Body of pancreas (tissue), 4 donors: ENCODE measurements at regions not wholly inside any gene's neighbourhood (a gene's known extent, or its start where the extent isn't known, plus 50 kb on each side); places are given as distances from the start of the nearest gene placed in this dataset.
A peak's percentile ranks its signal among the peaks of the same experiment; 100 is the strongest.

Source experiments
- ATAC-seq: fragments of 150-250 bp; one replicate; pipeline ENCODE4 v1.9.1; 2016
- DNase-seq, 4 donors: peaks; one replicate each; pipeline ENCODE4 v3.0.0-alpha.2; 2019
- H3K27ac ChIP-seq, 4 donors: fragments of 200-600 bp; sonication (generic); 1 replicate in 3 of 4; 2 replicates in 1 of 4; pipeline versions ENCODE4 v1.5.1 to v1.6.1; 2016 to 2019; ENCODE audit warnings: mild to moderate bottlenecking in 1 of 4, mixed read lengths in 1 of 4, moderate library complexity in 1 of 4
- H3K27me3 ChIP-seq, 2 donors: fragments of 200-600 bp; sonication (generic); one replicate each; pipeline ENCODE4 v1.6.0; 2016; ENCODE audit warnings: mild to moderate bottlenecking in 1 of 2
- H3K36me3 ChIP-seq, 2 donors: fragments of 200-600 bp; sonication (generic); replicated peaks in 1 of 2; 2 replicates each; pipeline ENCODE4 v1.5.1; 2016; ENCODE audit warnings: low read depth in 2 of 2; ENCODE audit not compliant: insufficient read depth in 1 of 2
- H3K4me1 ChIP-seq: fragments of 200-600 bp; sonication (generic); one replicate; pipeline ENCODE4 v1.6.0; 2016
- H3K4me3 ChIP-seq, 2 donors: fragments of 200-600 bp; sonication (generic); 1 replicate in 1 of 2; 2 replicates in 1 of 2; pipeline ENCODE4 v1.5.1; 2016 to 2019
- H3K9me3 ChIP-seq, 3 donors: fragments of 200-600 bp; sonication (generic); 1 replicate in 2 of 3; 2 replicates in 1 of 3; pipeline ENCODE4 v1.5.1; 2016
- CTCF ChIP-seq, 7 experiments: fragments of 450-650 bp in 4 of 7; fragments of 200-600 bp in 3 of 7; sonication (generic) in 3 of 7; IDR thresholded peaks; one replicate each; pipeline ENCODE4 v1.5.1; 2016 to 2019; ENCODE audit warnings: antibody characterized with exemption in 7 of 7
- POLR2A ChIP-seq, 3 donors: fragments of 450-650 bp; IDR thresholded peaks; one replicate each; pipeline ENCODE4 v1.6.1; 2016; ENCODE audit warnings: antibody characterized with exemption in 3 of 3, mild to moderate bottlenecking in 2 of 3
- WGBS, 2 donors: methylation state at CpG; one replicate each; pipeline ENCODE4 v1.1.5; 2017; 5-methylcytosine and 5-hydroxymethylcytosine counted together
- intact Hi-C: fragments of 100-400 bp; cut with DNase I; formaldehyde crosslinking; loops from one replicate; pipeline ENCODE4 v1.15.1; 2023

GRCh38 chr6:166736634-166737033 is 109.6 kb upstream of the RPS6KA2 start:
- Histone ChIP-seq H3K4me3 (no peak overlapping the region), H3K36me3 (no peaks in the 10 kb centered on the region), H3K4me1 (no peaks in the 10 kb centered on the region), H3K27ac (no peak overlapping the region), H3K27me3 (no peaks in the 10 kb centered on the region), H3K9me3 (no peaks in the 10 kb centered on the region)
- intact Hi-C loops = no loop called here
- DNase-seq (no peak), ATAC-seq (peak; percentile 59)
- WGBS, 2 donors = 68 to 79% methylated on average over 6 of the region's 6 CpGs
- TF ChIP-seq CTCF (IDR thresholded peaks at IDR 0.05) (no peak), POLR2A (IDR thresholded peaks at IDR 0.05) (no peak)

GRCh38 chr6:166733900-166734299 is 106.8 kb upstream of the RPS6KA2 start:
- no peak overlapping the region for H3K4me3 ChIP-seq
- no peak for TF ChIP-seq POLR2A (IDR thresholded peaks at IDR 0.05)
- TF ChIP-seq CTCF (IDR thresholded peaks at IDR 0.05) = no peak
- DNase-seq (no peak), ATAC-seq (no peak)
- H3K27me3 ChIP-seq = no peaks in the 10 kb centered on the region
- H3K27ac ChIP-seq = no peak overlapping the region
- intact Hi-C loops = no loop called here
- H3K4me1 ChIP-seq = no peaks in the 10 kb centered on the region
- H3K9me3 ChIP-seq = no peaks in the 10 kb centered on the region
- H3K36me3 ChIP-seq = no peaks in the 10 kb centered on the region
- WGBS, 2 donors = 68 to 76% methylated on average over 4 of the region's 4 CpGs

- no peaks in the 10 kb centered on the region for H3K36me3 ChIP-seq
- intact Hi-C loops = no loop called here
Observed at GRCh38 chr6:166729658-166730057, 102.6 kb upstream of the RPS6KA2 start.

GRCh38 chr6:166728884-166729530 is 102.0 kb upstream of the RPS6KA2 start:
- DNase-seq (no peak), ATAC-seq (no peak)
- WGBS, 2 donors = 64 to 73% methylated on average over 7 of the region's 7 CpGs

More at GRCh38 chr6:166729658-166730057, 102.6 kb upstream of the RPS6KA2 start:
- no peaks in the 10 kb centered on the region for H3K9me3 ChIP-seq
- TF ChIP-seq POLR2A (IDR thresholded peaks at IDR 0.05) (no peak), CTCF (IDR thresholded peaks at IDR 0.05) (no peak)
- DNase-seq (no peak), ATAC-seq (no peak)
- no peak overlapping the region for H3K27ac ChIP-seq
- 78 to 81% methylated on average over 5 of the region's 5 CpGs for WGBS, 2 donors
- no peaks in the 10 kb centered on the region for H3K4me1 ChIP-seq
- no peak overlapping the region for H3K4me3 ChIP-seq
- H3K27me3 ChIP-seq = no peaks in the 10 kb centered on the region

GRCh38 chr6:166726201-166726600 is 99.2 kb upstream of the RPS6KA2 start:
- no peak overlapping the region for H3K27ac ChIP-seq
- DNase-seq (no peak), ATAC-seq (no peak)
- no peaks in the 10 kb centered on the region for H3K36me3 ChIP-seq
- intact Hi-C loops = no loop called here
- 68 to 77% methylated on average over 7 of the region's 7 CpGs for WGBS, 2 donors
- H3K4me3 ChIP-seq = no peak overlapping the region
- H3K9me3 ChIP-seq = no peaks in the 10 kb centered on the region
- TF ChIP-seq CTCF (IDR thresholded peaks at IDR 0.05) (no peak), POLR2A (IDR thresholded peaks at IDR 0.05) (no peak)
- H3K27me3 ChIP-seq = no peaks in the 10 kb centered on the region
- no peaks in the 10 kb centered on the region for H3K4me1 ChIP-seq

More at GRCh38 chr6:166728884-166729530, 102.0 kb upstream of the RPS6KA2 start:
- TF ChIP-seq POLR2A (IDR thresholded peaks at IDR 0.05) = no peak
- H3K27ac ChIP-seq = no peak overlapping the region
- no peaks in the 10 kb centered on the region for H3K27me3 ChIP-seq
- H3K4me3 ChIP-seq = no peak overlapping the region
- no peaks in the 10 kb centered on the region for H3K36me3 ChIP-seq
- intact Hi-C loops = no loop called here
- no peaks in the 10 kb centered on the region for H3K9me3 ChIP-seq
- H3K4me1 ChIP-seq = no peaks in the 10 kb centered on the region
